Cardiac muscle cell (in vitro differentiated cells and primary cell): ENCODE measurements at regions not wholly inside any gene's neighbourhood (a gene's known extent, or its start where the extent isn't known, plus 50 kb on each side); places are given as distances from the start of the nearest gene placed in this dataset.
A peak's percentile ranks its signal among the peaks of the same experiment; 100 is the strongest.
"Not testable (repeated sequence)": the region's sequence is repeated elsewhere in the genome, so short reads cannot be mapped to it uniquely, and the experiment has no call there.

Experiments
- DNase-seq, 2 donors: peaks; one replicate each; pipeline versions ENCODE4 v3.0.0 to v3.0.0-alpha.2; 2010 to 2017; ENCODE audit warnings: low read depth in 1 of 2, low spot score in 1 of 2
- H3K27ac ChIP-seq: fragments of 200-600 bp; sonication (generic); 2 replicates; pipeline ENCODE4 v1.5.1; 2016
- H3K27me3 ChIP-seq: fragments of 200-600 bp; sonication (generic); 2 replicates; pipeline ENCODE4 v1.6.0; 2016; ENCODE audit warnings: control low read depth
- H3K36me3 ChIP-seq: fragments of 200-600 bp; sonication (generic); 2 replicates; pipeline ENCODE4 v1.5.1; 2016; ENCODE audit warnings: control low read depth
- H3K4me1 ChIP-seq: fragments of 200-600 bp; sonication (generic); 2 replicates; pipeline ENCODE4 v1.8.1; 2017; ENCODE audit warnings: low read depth, mild to moderate bottlenecking, mixed run types
- H3K4me3 ChIP-seq: fragments of 200-600 bp; sonication (generic); 2 replicates; pipeline ENCODE4 v1.5.1; 2016; ENCODE audit warnings: mild to moderate bottlenecking
- H3K9me3 ChIP-seq: fragments of 200-600 bp; sonication (generic); 2 replicates; pipeline ENCODE4 v1.5.1; 2017; ENCODE audit warnings: low read depth, mild to moderate bottlenecking, control low read depth
- TF ChIP-seq, protein P1 (sequence below): IDR thresholded peaks from 2 replicates; pipeline ENCODE4 v1.5.1; 2012; ENCODE audit warnings: low read depth, mild to moderate bottlenecking, low read length

- Histone ChIP-seq H3K36me3 (no peaks in the 10 kb centered on the region), H3K27ac (no peak overlapping the region), H3K4me1 (no peaks in the 10 kb centered on the region), H3K27me3 (no peaks in the 10 kb centered on the region), H3K9me3 (no peaks in the 10 kb centered on the region), H3K4me3 (no peak overlapping the region)
- DNase-seq, result no peak
- TF ChIP-seq, protein P1, sequence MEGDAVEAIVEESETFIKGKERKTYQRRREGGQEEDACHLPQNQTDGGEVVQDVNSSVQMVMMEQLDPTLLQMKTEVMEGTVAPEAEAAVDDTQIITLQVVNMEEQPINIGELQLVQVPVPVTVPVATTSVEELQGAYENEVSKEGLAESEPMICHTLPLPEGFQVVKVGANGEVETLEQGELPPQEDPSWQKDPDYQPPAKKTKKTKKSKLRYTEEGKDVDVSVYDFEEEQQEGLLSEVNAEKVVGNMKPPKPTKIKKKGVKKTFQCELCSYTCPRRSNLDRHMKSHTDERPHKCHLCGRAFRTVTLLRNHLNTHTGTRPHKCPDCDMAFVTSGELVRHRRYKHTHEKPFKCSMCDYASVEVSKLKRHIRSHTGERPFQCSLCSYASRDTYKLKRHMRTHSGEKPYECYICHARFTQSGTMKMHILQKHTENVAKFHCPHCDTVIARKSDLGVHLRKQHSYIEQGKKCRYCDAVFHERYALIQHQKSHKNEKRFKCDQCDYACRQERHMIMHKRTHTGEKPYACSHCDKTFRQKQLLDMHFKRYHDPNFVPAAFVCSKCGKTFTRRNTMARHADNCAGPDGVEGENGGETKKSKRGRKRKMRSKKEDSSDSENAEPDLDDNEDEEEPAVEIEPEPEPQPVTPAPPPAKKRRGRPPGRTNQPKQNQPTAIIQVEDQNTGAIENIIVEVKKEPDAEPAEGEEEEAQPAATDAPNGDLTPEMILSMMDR, result no peak
These were observed 108.1 kb upstream of the GMNC start for GRCh38 chr3:190970560-190970959.

DNA sequence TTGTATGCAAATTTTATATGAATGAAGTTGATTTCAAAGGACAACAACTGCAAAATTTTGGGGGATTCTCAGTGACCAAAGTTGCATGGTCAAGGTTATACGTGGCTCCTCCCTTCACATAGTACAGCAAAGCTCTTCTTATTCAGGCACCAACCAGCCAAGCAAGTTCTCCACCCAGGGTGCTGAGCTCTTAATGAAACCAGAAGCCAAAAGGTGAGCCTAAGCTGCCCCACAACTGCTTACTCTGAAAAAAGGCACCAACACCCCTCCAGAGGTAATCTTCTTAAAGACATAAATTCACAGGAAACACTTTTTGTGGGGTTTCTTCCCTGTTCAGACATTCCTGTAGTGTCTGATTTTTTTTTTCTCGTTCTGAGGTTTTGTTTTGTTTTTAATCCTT, 106.1 kb upstream of the GMNC start:
- no peak for DNase-seq
- no peaks in the 10 kb centered on the region for H3K4me1 ChIP-seq
- H3K27me3 ChIP-seq, result no peaks in the 10 kb centered on the region
- H3K4me3 ChIP-seq, result no peak overlapping the region
- H3K9me3 ChIP-seq, result no peaks in the 10 kb centered on the region
- H3K27ac ChIP-seq, result no peak overlapping the region
- no peaks in the 10 kb centered on the region for H3K36me3 ChIP-seq
- TF ChIP-seq, protein P1, result no peak

- H3K4me3 ChIP-seq, result peak overlapping the region; percentile 12
- H3K9me3 ChIP-seq, H3K36me3 ChIP-seq, H3K4me1 ChIP-seq, H3K27me3 ChIP-seq, DNase-seq, H3K27ac ChIP-seq: not testable (repeated sequence)
These were observed 102.4 kb upstream of the GMNC start for GRCh38 chr3:190964931-190965330.

DNA sequence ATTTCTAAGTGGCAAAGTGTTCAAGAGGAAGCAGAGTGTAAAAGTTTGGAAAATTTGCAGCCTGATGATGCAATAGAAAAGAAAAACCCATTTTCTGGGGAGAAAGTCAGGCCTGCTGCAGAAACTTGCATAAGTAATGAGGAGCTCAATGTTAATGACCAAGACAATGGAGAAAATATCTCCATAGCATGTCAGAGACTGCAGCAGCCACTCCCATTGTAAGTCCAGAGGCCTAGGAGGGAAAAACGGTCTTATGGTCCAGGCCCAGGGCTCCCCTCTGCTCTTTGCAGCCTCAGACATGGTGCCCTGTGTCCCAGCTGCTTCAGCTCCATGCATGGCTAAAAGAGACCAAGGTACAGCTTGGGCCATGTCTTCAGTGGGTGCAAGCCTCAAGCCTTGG, 96.6 kb upstream of the GMNC start:
- Histone ChIP-seq H3K4me3 (no peak overlapping the region), H3K27ac (no peak overlapping the region)
- TF ChIP-seq, protein P1, result no peak

DNA sequence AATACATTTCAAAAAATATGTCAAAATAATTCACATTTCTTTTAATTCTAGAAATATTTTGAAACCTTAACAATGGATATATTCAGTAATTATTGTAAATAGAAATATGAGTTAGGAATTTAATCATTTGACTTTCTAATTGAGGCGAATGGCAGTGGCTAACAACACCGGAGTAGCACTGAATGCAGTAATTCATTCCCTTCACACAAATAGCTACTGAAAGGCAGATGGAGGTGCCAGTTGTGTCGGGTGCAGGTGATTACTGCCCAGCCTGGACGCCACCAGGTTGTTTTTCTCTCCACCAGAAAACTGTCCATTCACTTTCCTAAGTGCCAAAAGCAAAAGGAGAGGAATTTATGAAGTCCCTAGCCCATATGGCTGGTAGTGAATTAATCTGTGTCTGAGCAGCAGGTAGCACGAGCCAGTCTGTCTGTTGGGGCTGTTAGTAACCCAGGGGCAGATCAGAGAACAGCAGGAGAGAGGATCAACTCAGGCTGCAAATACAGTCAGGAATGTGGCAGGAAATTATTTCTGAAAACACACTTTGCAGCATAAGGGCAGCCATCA, 79.3 kb upstream of the GMNC start:
- Histone ChIP-seq H3K36me3 (no peaks in the 10 kb centered on the region), H3K4me1 (no peaks in the 10 kb centered on the region), H3K27ac (no peak overlapping the region), H3K4me3 (no peak overlapping the region), H3K27me3 (no peaks in the 10 kb centered on the region), H3K9me3 (no peaks in the 10 kb centered on the region)
- TF ChIP-seq, protein P1, result no peak
- peak in 1 of 2 donors; percentile 2 for DNase-seq

More for the DNA sequence above, 96.6 kb upstream of the GMNC start:
- Histone ChIP-seq H3K36me3 (no peaks in the 10 kb centered on the region), H3K9me3 (no peaks in the 10 kb centered on the region), H3K4me1 (no peaks in the 10 kb centered on the region), H3K27me3 (no peaks in the 10 kb centered on the region)
- no peak for DNase-seq

DNA sequence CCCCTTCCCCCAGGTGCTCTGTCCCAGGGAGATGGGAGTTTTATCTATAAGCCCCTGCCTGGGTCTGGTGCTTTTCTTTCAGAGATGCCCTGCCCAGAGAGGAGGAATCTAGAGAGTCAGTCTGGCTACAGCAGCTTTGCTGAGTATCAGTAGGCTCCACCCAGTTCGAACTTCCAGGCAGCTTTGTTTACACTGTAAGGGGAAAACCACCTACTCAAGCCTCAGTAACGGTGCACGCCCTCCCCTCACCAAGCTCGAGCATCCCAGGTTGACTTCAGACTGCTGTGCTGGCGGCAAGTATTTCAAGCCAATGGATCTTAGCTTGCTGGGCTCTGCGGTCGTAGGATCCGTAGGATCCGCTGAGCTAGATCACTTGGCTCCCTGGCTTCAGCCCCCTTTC, 72.1 kb upstream of the GMNC start:
- H3K27me3 ChIP-seq, H3K9me3 ChIP-seq, H3K27ac ChIP-seq, H3K4me1 ChIP-seq, H3K36me3 ChIP-seq, H3K4me3 ChIP-seq: not testable (repeated sequence)
- DNase-seq, result peak in 1 of 2 donors; percentile 1

- no peak for DNase-seq
- Histone ChIP-seq H3K4me1 (no peaks in the 10 kb centered on the region), H3K27me3 (no peaks in the 10 kb centered on the region), H3K9me3 (no peaks in the 10 kb centered on the region), H3K4me3 (no peak overlapping the region), H3K36me3 (no peaks in the 10 kb centered on the region), H3K27ac (no peak overlapping the region)
- TF ChIP-seq, protein P1, result no peak
These were observed 64.1 kb upstream of the GMNC start for GRCh38 chr3:190926619-190927018.
